IPS DF 4.7 (cell line): ENCODE measurements at regions not wholly inside any gene's neighbourhood (a gene's known extent, or its start where the extent isn't known, plus 50 kb on each side); places are given as distances from the start of the nearest gene placed in this dataset.

Source experiments
- DNase-seq: peaks from one replicate; pipeline ENCODE4 v3.0.0-alpha.2; 2013; ENCODE audit warnings: low spot score; ENCODE audit errors: extremely low read depth

DNA sequence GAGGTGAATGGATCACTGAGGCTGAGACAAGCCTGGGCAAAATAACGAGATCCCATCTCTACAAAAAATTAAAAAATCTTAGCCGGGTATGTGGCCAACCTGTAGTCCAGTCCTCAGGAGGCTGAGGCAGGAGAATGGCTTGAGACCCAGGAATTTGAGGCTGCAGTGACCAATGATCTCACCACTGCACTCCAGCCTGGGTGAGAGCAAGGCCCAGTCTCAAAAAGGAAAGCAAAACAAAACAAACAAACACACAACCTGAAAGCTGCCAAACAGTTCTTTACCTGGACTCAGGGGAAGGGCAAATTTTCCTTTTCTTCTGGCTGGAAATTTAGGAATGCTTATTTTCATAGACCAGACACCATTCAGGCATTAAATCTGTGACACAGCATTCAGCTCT, 163.1 kb upstream of the FAT1 start:
- DNase-seq, result no peak

DNA sequence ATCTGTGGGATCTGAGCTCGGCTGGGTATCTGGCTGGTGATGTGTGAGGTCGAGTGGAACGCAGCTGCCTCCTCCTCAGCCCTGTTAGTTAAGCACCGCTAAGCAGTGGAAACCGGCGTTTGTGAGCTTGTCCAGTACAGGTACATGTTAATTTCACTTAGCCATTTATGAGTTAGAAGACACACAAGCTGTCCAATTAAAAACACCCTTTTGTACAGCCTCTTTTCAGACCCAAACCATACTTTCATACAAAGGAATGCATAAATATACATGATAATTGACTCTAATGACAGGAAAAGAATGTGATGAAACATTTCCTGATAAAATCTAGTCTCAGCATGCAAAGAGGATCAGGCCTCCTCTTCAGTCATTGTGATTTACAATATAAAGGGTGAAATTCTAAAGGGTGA, 163.6 kb upstream of the FAT1 start:
- DNase-seq, result no peak

DNA sequence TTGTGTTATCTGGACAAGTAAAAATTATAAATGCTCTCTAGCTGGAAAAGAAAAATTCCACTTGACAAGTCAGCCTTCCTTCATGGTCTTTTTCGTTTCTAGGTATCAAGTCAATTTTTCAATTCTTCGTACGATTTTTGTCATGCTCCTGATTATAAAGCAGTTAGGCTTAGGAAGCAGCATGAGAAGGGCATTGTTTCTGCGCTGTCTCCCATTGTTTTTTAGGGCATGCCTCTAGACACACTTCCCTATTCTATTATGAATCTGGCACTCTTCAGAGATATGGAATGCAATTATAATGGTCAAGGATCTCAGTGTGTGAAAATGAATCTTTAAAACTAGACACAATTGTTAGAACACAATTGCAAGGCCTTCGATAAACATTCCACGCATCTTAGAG, 164.1 kb upstream of the FAT1 start:
- DNase-seq, result no peak

DNA sequence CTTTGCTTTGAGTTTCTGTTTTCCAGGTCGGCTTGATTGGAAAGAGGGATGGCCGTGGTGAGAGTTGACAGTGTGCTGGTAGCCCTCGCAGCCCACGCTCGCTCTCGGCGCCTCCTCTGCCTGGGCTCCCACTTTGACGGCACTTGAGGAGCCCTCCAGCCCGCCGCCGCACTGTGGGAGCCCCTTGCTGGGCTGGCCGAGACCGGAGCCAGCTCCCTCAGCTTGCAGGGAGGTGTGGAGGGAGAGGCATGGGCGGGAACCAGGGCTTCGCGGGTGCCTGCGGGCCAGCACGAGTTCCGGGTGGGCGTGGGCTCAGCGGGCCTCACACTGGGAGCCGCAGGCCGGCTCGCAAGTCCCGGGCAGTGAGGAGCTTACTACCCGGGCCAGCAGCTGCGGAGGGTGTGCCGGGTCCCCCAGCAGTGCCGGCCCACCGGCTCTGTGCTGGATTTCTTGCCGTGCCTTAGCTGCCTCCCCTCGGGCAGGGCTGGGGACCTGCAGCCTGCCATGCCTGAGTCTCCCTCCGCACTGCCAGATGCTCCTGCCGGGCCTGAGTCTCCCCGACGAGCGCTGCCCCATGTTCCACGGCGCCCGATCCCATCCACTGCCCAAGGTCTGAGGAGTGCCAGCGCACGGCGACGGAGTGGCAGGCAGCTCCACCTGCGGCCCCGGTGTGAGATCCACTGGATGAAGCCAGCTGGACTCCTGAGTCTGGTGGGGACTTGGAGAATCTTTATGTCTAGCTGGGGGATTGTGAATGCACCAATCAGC, 166.4 kb upstream of the FAT1 start:
- DNase-seq, result no peak

DNA sequence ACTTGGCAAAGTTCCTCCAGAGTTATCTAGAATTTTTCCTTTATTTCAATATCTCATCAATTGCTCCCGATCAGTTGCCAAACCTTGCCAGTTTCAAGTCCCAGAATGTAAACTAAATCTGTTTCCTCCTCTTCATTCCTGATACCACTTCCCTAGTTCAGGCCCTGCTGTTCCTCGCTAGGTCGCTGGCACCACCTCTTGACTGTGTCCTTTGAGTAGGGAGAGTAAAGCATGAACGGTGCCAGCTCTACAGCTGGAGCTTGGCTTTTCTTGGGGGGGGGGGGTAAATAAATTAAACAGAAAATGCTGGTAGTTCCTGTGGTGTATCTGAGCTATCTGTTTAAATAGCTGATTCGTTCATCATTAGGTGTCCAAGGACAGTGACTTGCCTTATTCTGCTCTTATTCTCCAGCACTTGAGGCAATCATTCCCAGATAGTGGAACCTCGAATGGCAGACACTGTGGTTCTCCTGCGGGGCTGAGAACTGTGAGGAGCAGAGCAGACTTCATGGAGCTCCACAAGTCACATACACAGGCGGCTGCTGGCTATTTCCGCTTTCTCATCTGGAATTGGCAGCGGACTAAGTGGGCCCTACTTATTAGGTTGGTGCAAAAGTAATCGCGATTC, 168.3 kb upstream of the FAT1 start:
- DNase-seq, result no peak

DNA sequence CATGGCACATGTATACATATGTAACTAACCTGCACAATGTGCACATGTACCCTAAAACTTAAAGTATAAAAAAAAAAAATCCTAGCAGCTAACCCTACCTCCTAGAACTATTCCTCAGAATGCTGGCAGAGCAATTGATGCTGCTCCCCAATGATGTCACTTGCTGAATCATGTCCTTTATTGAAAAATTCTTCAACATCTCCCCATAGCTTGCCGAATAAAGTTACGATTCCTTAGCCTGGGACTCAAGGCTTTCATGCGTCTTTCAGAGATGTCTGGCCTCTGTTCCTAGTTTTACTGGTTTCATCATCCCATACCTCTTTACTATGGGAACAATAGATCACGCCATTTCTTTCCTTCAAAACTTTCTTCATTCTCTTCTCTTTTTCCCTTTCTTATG, 174.7 kb upstream of the FAT1 start:
- DNase-seq, result no peak

DNA sequence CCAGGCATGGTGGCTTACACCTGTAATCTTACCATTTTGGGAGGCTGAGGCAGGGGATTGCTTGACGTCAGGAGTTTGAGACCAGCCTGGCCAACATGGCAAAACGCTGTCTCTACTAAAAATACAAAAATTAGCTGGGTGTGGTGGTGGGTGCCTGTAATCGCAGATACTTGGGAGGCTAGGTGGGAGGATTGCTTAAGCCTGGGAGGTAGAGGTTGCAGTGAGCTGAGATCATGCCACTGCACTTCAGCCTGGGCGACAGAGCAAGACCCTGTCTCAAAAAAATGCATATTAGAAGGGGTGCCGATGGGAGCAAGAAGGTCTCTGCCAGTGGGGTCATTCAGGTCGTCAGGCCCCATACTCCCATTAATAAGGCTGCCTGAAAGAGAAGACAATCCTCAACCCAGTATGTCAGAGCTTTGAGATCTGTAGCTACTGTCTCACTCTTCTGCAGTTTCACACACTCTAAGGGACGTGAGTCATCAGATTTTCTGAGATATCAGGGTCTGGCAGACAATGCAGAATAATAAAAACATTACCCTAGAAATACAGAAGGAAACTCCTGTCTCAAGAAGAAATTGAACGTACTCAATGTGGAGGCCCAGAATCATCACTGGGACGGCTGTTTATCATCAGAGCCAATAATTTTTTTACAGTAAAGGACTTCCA, 176.7 kb upstream of the FAT1 start:
- DNase-seq, result no peak

DNA sequence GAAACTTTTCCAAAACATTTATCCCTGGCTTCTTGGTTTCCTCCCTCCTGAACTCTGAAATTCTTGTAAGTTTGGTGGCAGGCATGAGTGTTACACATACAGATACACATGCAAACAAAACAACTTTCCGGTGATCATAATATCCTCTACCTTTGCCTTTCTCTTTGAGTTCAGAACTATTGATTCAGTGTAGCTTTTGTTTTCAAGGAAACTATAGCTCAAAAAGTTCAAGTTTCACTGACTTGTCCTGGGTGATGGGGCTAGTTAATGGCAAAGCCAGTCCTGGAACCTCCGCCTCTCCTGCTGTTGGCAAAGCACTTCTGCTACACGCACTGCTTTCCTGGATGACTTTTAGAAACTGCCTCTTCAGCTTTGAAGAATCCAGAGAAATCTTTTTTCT, 177.3 kb upstream of the FAT1 start:
- DNase-seq, result no peak

DNA sequence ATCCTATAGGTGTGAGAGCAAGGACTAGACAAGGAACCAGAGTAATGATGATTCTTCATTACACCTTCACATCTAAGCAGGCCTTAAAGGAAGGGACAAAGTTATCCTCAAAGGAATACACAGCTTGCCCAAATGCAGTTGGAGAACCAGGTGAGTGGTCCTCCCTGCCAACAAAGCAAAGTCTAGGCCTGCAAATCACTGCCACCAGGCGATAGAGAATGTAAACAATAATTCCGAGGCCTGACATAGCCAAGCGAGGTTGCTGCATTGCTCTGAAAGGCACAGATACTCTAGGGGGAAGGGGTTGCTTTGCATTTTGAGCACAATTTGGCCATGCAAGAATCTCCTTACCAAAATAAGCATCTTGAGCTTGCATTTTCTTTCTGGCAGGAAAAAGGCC, 178.2 kb upstream of the FAT1 start:
- DNase-seq, result no peak

DNA sequence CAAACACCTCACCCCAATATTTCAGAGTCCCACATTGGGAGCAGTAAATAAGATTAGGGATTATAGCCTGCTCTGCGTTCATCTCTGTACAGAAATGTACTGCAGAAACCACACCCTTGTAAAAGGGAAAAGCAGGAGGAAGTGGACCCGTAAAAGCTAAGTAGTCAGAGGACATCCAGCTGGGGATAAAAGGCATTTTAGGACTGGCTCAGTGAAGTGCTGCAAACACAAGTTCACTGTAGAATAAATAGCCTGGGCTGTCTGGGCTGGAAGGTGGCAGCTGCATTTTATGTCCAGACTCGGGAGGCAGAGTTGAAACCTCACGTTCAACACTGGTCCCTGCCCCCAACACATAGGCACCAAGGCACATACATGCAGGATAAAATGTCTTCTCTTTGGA, 178.7 kb upstream of the FAT1 start:
- no peak for DNase-seq

DNA sequence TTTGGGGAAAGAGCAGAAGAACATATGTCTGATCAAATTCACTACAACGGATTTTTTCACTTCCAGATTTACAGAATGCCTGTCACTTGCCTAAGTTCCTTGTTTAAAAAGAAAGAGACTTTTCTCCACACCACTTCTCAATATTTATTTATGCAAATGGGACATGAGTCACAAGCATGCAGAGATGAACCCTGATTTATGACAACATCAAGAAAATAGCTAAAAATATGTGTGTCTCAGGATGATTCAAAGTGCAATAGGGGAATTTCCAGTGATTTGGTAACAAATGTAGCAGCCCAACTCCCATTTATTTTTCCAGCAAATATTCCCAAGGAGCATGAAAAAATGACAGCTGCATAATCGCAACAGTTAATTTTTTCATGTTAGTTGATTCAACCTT, 180.4 kb upstream of the FAT1 start:
- no peak for DNase-seq

DNA sequence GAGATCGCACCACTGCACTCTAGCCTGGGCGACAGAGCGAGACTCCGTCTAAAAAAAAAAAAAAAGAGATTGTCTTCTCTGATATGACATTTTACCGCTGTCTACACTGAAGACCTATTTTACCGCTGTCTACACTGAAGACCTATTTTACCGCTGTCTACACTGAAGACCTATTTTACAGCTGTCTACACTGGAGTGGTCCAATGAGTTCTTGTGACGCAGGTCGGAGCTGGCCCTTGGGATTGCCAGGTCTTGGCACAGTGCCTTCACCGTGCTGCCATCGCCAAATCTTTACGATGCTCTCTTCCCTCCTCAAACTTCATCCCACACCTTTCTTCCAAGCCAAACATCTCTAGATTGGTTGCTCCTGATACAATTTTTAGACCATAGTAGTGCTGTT, 183.1 kb upstream of the FAT1 start:
- no peak for DNase-seq

DNA sequence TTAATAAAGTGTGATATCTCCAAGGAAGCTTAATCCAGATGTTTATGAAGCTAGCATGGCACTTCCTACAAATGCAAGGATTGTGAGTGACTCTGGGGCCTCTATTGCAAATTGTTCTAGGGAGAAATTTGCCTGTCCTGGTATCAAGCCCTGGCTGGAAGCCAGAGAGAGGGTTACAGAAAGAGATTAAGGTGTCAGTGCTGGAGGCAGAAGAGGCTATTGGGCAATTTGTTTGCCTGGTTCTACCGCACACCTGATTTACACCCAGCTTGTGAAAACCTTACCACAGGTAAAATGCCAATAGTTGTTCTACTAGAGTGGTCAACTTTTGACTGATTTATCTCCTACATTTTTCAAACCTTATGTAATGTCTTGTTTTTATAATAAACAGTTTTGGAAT, 186.7 kb upstream of the FAT1 start:
- DNase-seq, result no peak

DNA sequence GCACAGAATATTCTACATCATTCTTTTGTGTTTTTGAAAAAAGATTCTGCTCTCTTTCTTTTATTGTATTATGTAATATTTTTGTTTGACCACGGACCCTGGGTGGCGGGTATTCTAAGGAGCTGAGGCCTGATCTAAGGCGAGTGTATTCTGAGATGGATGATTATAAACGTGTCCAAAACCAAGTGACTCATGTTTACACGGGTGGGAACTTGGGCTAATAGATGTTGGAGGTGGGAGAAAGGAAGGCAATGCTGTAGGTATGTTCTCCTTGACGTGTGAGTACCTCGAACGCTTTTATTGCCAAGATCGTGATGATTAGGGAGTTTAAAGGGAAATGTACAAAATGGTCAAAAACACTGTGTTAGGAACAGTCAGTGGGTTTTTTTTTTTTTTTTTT, 188.9 kb upstream of the FAT1 start:
- no peak for DNase-seq

DNA sequence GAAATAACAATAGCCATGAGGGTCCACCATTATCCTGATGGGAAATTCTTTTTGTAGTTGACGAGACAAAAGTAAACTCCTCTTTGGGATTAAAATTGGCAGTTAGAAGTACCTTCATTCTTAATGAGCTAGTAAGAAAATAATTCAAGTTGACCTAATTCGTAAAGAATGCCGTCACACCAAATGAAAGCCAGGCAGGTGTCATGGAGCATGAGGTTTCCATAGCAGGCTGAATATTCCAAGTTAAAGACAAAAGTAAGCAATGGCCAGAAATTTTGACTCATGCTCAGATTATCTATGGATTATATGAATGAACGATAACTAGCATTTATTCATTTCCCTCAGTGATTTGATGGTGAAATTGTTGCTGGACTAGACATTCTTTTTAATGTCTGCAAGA, 192.2 kb upstream of the FAT1 start:
- DNase-seq, result no peak

DNA sequence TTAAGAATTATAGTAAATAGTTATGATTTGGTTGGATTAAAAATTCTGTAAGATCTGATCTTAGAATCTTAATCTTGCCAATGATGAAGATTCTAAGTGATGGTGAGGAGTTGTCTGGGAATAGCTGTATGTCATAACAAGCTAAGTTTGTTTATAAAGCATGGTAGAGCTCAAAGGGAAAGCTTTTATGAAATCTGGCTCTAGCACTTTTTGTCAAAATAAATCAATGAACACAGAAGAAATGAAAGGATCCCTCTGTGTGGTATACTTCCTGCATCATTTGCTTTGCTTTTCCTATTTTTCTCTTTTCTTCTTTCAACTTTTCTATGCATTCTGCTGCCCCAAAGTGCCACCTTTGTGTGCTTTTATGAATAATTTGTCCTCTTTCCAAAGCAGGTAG, 193.5 kb upstream of the FAT1 start:
- DNase-seq, result no peak

DNA sequence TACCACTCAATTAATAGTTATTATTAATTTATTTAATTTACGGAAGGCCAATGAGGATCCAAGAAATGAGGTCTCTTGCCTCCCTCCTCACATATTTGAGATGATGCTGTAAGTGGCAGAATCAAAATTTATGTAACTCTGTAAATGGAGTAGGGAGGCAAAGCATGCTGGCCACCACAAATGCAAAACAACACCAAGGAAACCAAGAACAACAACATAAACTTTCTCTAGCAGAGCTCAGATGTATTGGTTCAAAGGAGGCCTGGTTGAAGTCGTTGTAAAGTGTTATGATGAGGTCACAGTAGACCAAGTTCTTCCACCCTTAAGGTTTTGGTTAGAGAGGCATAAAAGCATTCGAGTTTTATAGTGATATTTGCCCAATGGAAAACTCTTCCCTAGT, 194.8 kb upstream of the FAT1 start:
- no peak for DNase-seq

DNA sequence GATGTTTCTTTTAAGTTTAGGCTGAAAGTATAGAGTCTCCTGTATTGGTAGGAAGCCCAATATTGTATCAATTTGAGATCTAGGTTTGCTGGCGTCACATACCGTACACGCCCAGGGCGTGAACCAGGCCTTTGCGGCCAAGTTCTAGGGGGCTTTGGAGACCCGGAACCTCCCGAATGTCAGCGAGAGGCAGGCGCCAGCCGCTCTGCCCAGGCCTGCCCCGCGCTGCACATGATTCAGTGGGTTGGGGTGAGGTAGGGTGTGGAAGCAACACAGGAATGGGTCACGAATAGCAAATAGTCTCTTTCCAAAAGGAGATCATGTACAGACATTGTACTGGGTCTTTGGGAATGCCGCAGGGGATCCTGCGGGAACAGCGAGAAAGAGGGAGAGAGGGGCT, 195.7 kb upstream of the FAT1 start:
- DNase-seq, result no peak

DNA sequence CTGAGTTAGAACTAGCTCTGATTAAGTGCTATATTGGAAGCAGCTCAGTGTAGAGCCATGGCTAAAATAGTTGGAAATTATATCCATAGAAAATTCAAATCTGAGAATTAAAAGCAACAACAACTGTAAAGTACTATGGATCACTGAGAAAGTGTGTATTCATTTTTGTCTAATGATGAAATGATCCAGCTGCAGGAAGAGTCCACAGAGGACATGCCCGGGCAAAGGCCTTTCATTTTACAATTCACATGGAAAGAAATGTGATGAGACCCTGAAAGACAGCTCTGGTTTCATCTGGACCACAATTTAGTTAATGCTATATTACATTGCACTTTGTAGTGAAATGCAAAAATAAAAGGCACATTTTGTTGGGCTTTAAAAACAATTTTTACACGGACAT, 196.8 kb upstream of the FAT1 start:
- no peak for DNase-seq

DNA sequence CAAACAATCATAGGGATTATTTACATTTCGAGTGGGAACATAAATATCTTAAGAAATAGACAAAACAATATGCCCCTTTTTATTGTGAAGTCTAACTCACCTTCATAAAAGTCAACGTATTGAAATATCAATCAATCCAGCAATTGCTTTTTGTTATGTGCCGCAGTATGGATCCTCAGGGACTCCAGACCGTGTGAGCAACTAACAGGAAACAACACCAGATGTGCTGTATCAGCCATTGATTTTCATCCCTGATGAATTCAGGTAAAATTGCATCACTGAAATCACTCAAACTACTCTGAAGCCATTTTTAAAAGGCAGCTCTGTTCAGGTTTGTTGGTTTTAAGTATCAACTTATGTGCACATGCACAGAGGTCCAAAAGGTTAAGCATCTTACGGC, 197.3 kb upstream of the FAT1 start:
- DNase-seq, result no peak

DNA sequence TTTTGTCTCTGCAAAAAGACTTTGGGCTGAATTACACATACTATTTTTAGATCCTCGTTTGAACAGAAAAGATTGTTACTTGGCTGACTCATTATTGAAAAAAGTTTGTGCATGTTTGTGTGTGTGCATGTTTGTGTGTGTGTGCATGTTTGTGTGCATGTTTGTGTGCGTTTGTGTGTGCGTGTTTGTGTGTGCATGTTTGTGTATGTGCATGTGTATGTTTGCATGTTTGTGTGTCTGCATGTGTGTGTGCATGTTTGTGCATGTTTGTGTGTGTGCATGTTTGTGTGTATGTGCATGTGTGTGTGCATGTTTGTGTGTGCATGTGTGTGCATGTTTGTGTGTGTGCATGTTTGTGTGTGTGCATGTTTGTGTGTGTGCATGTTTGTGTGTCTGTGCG, 201.1 kb upstream of the FAT1 start:
- no peak for DNase-seq

DNA sequence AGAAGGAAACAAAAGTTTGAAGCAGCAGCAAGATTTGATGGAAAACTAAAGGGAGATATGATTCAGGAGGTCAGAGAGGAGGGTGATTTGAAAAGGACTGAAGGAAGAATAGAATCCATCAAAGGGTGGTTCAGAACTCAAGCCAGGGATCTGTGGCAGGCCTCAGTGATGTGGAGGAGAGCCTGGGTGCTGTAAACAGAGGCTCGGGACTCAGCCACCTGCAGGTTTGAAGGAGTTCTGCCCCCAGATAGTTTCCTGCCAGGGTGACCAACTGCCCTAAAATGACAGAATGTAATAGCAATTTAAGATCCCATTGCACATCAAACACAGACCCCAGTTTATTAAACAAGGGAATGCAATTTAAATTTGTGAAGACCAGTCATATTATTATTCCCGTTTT, 204.0 kb upstream of the FAT1 start:
- no peak for DNase-seq

DNA sequence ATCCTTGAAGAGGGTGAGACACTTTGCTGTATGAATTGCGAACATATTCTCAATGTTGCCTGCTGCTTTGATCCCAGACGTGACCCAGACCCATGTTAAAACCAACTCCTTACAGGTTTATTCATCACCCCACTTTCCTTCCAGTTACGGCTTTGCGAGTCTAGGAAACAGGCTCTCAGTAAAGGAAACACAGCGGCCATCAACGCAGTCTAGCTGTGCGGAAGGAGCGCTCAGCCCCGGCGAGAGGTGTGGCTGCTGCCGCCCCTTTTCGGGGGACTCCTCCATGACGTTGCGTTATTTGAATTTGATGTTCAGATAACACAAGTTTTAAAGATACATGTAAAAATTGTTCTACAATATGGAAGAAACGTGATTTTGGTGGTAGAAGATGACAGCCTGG, 206.4 kb upstream of the FAT1 start:
- no peak for DNase-seq
